ENCODE measurements at regions not wholly inside any gene's neighbourhood (a gene's known extent, or its start where the extent isn't known, plus 50 kb on each side); places are given as distances from the start of the nearest gene placed in this dataset.

- TF ChIP-seq, protein P1, sequence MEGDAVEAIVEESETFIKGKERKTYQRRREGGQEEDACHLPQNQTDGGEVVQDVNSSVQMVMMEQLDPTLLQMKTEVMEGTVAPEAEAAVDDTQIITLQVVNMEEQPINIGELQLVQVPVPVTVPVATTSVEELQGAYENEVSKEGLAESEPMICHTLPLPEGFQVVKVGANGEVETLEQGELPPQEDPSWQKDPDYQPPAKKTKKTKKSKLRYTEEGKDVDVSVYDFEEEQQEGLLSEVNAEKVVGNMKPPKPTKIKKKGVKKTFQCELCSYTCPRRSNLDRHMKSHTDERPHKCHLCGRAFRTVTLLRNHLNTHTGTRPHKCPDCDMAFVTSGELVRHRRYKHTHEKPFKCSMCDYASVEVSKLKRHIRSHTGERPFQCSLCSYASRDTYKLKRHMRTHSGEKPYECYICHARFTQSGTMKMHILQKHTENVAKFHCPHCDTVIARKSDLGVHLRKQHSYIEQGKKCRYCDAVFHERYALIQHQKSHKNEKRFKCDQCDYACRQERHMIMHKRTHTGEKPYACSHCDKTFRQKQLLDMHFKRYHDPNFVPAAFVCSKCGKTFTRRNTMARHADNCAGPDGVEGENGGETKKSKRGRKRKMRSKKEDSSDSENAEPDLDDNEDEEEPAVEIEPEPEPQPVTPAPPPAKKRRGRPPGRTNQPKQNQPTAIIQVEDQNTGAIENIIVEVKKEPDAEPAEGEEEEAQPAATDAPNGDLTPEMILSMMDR (conservative IDR thresholded peaks at IDR 0.05 in 1 of 2, IDR thresholded peaks at IDR 0.05 in 1 of 2; ENCODE audit: low read depth in 1 of 2, low read length in 2 of 2) = no peak
- TF ChIP-seq EZH2 (IDR thresholded peaks at IDR 0.05; ENCODE audit: low read length, missing control alignments) = no peak
These were observed 102.1 kb upstream of the PEX5L start for GRCh38 chr3:180138871-180139270.

Data from fibroblast of lung (primary cell).